Testis (tissue), 2 donors: ENCODE measurements at regions not wholly inside any gene's neighbourhood (a gene's known extent, or its start where the extent isn't known, plus 50 kb on each side); places are given as distances from the start of the nearest gene placed in this dataset.

Experiments used
- DNase-seq: peaks from one replicate; pipeline ENCODE4 v3.0.0-alpha.2; 2019
- H3K27ac ChIP-seq, 2 donors: fragments of 200-600 bp; sonication (generic); one replicate each; pipeline ENCODE4 v1.5.1; 2019
- H3K27me3 ChIP-seq: fragments of 200-600 bp; sonication (generic); one replicate; pipeline ENCODE4 v1.5.1; 2019
- H3K36me3 ChIP-seq: fragments of 200-600 bp; sonication (generic); one replicate; pipeline ENCODE4 v1.5.1; 2017; ENCODE audit warnings: low read depth; ENCODE audit errors: missing control alignments
- H3K4me1 ChIP-seq: fragments of 200-600 bp; sonication (generic); one replicate; pipeline ENCODE4 v1.5.1; 2019
- H3K4me3 ChIP-seq, 2 donors: fragments of 200-600 bp; sonication (generic); one replicate each; pipeline ENCODE4 v1.5.1; 2017 to 2019
- H3K9me3 ChIP-seq: fragments of 200-600 bp; sonication (generic); one replicate; pipeline ENCODE4 v1.5.1; 2017
- POLR2A ChIP-seq: fragments of 450-650 bp; IDR thresholded peaks from one replicate; pipeline ENCODE4 v1.6.1; 2017; ENCODE audit warnings: antibody characterized with exemption, mild to moderate bottlenecking, moderate library complexity
- WGBS, 2 donors: methylation state at CpG; one replicate each; pipeline ENCODE4 v1.1.5; 2018; 5-methylcytosine and 5-hydroxymethylcytosine counted together
- intact Hi-C: fragments of 100-400 bp; cut with DNase I; formaldehyde crosslinking; loops from one replicate; pipeline ENCODE4 v1.15.1; 2023; ENCODE audit warnings: low total_unique reads
- TF ChIP-seq, protein P1 (sequence below), 3 experiments: fragments of 450-650 bp in 2 of 3; fragments of 200-600 bp in 1 of 3; sonication (generic) in 1 of 3; IDR thresholded peaks; one replicate each; pipeline ENCODE4 v1.5.1; 2016 to 2019; ENCODE audit warnings: antibody characterized with exemption in 3 of 3, mild to moderate bottlenecking in 2 of 3, moderate library complexity in 1 of 3

DNA sequence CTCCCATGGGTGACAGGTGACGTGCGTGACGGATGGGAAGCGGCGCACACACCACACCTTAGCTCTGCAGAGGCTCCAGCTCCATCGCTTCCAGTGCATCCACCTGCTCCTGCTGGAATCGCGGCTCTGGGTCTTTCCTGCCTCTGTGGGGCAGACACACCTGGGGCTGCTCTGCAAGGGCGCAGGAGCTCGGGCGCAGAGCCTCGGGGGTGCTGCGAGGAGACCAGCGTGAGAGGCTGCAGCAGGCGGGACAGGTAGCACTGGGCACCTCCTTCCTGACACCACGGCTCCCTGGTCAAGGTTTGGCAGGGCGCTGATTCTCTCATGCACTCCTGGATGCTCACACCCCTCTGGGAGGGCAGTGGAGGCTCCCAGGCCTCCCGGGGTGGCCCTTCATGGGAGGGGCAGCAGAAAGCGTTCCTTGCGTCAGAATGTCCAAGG lies 1494.3 kb downstream of the BRD1 start:
- intact Hi-C loops: no loop called here
- Histone ChIP-seq H3K4me3 (no peak overlapping the region), H3K4me1 (no peaks in the 10 kb centered on the region), H3K36me3 (no peaks in the 10 kb centered on the region), H3K9me3 (no peaks in the 10 kb centered on the region), H3K27ac (no peak overlapping the region), H3K27me3 (no peaks in the 10 kb centered on the region)
- WGBS, 2 donors: 90 to 93% methylated on average over 10 to 20 of the region's 20 CpGs
- DNase-seq: no peak
- TF ChIP-seq, protein P1, sequence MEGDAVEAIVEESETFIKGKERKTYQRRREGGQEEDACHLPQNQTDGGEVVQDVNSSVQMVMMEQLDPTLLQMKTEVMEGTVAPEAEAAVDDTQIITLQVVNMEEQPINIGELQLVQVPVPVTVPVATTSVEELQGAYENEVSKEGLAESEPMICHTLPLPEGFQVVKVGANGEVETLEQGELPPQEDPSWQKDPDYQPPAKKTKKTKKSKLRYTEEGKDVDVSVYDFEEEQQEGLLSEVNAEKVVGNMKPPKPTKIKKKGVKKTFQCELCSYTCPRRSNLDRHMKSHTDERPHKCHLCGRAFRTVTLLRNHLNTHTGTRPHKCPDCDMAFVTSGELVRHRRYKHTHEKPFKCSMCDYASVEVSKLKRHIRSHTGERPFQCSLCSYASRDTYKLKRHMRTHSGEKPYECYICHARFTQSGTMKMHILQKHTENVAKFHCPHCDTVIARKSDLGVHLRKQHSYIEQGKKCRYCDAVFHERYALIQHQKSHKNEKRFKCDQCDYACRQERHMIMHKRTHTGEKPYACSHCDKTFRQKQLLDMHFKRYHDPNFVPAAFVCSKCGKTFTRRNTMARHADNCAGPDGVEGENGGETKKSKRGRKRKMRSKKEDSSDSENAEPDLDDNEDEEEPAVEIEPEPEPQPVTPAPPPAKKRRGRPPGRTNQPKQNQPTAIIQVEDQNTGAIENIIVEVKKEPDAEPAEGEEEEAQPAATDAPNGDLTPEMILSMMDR (IDR thresholded peaks at IDR 0.05): no peak
- no peak for TF ChIP-seq POLR2A

DNA sequence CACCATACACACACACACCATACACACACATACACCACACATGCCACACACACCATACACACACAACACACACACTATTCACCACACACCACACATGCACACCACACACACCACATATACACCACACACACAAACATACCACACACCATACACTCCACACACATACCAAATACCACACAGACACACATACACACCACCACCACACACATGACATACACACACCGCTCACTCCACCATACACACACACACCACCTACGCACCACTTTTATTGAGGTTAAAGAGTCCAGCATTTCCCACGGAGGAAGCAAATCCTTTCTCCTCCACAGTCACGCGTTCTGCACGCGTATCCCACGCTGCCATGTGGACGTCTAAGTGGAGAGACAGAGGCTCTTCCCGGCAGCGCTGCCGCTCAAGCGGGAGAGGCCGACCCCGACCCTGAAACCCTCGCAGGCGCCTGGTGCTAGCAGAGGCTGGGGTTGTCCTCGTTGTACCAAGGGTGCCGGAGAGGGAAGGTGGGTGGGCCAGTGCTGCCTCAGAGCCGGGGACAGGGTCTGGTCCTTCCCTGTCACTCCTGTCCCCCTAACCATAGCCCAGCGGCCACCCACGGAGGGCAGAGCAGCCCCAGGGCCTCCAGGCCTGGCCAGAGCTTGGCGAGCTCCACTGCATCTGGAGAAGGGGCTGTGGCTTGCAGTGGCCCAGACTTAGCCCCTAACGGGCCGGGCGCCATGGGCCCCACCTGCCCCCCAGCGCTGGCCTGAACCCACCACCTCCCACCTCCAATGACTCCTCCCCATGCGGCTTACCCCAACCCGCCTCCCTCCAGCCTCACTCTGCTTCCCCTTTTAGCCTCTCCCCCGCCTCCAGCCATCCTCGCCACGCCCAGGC lies 1495.0 kb downstream of the BRD1 start:
- H3K27me3 ChIP-seq: no peaks in the 10 kb centered on the region
- H3K9me3 ChIP-seq: no peaks in the 10 kb centered on the region
- H3K4me1 ChIP-seq: no peaks in the 10 kb centered on the region
- TF ChIP-seq POLR2A: no peak
- TF ChIP-seq, protein P1 (IDR thresholded peaks at IDR 0.05): no peak
- intact Hi-C loops: no loop called here
- WGBS, 2 donors: 84 to 89% methylated on average over 24 to 32 of the region's 32 CpGs
- no peak overlapping the region for H3K4me3 ChIP-seq
- DNase-seq: no peak
- no peaks in the 10 kb centered on the region for H3K36me3 ChIP-seq
- H3K27ac ChIP-seq: no peak overlapping the region

DNA sequence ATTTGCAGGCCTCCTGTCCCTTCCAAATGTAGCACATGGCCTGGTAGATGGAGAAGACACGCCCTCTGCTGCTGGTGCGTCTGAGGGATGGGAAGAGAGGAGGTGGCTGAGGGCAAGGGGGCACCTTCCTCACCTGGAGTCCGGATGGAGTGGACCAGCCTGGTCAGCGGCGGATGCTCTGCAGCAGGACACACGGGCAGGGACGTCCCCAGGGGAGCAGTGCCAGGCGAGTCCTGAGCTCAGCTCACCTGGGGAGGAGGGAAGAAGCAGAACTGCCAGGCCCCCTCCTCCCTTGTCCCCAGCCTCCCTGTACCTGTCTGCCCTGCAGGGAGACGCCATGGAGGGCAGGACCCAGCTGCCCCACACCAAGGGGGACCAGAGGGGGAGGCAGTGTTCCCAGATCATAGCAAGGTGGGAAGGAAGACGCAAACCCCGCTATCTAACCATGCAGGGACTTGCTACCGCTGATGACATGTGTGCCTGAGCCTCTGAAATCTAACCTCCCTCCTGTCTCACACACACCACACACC lies 1495.9 kb downstream of the BRD1 start:
- H3K9me3 ChIP-seq: no peaks in the 10 kb centered on the region
- WGBS, 2 donors: 94 to 97% methylated on average over 6 to 12 of the region's 12 CpGs
- no peaks in the 10 kb centered on the region for H3K27me3 ChIP-seq
- H3K4me3 ChIP-seq: no peak overlapping the region
- no peaks in the 10 kb centered on the region for H3K4me1 ChIP-seq
- no peak overlapping the region for H3K27ac ChIP-seq
- DNase-seq: no peak
- intact Hi-C loops: no loop called here
- H3K36me3 ChIP-seq: no peaks in the 10 kb centered on the region
- TF ChIP-seq POLR2A: no peak
- TF ChIP-seq, protein P1 (IDR thresholded peaks at IDR 0.05): no peak

DNA sequence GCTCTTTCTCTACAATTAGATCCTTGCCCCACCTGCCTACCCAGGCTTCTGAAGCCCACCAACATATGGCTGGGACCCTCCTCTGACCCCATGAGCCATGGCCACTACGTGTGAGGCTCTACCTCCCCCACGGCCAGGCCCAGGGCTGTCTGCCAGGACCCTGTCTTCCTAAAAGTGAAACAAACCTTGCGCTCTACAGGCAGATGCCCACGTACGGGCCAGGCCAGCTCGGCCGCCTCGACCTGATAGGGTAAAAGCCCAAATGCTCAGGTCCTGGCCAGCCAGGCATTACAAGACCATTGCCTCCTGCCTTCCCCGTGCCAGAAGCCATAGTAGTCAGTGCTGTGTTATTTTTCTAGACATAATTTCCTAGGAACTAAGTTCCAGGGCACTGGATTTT lies 1496.4 kb downstream of the BRD1 start:
- WGBS, 2 donors: 65 to 82% methylated on average over 2 to 9 of the region's 9 CpGs

More for the DNA sequence above, 1496.4 kb downstream of the BRD1 start:
- no peak for DNase-seq
- H3K4me3 ChIP-seq: no peak overlapping the region
- no peaks in the 10 kb centered on the region for H3K36me3 ChIP-seq
- no peaks in the 10 kb centered on the region for H3K4me1 ChIP-seq
- no peaks in the 10 kb centered on the region for H3K27me3 ChIP-seq
- no peaks in the 10 kb centered on the region for H3K9me3 ChIP-seq
- H3K27ac ChIP-seq: no peak overlapping the region
- intact Hi-C loops: no loop called here
- TF ChIP-seq, protein P1 (IDR thresholded peaks at IDR 0.05): no peak
- no peak for TF ChIP-seq POLR2A
